ENCODE measurements at regions not wholly inside any gene's neighbourhood (a gene's known extent, or its start where the extent isn't known, plus 50 kb on each side); places are given as distances from the start of the nearest gene placed in this dataset.

DNA sequence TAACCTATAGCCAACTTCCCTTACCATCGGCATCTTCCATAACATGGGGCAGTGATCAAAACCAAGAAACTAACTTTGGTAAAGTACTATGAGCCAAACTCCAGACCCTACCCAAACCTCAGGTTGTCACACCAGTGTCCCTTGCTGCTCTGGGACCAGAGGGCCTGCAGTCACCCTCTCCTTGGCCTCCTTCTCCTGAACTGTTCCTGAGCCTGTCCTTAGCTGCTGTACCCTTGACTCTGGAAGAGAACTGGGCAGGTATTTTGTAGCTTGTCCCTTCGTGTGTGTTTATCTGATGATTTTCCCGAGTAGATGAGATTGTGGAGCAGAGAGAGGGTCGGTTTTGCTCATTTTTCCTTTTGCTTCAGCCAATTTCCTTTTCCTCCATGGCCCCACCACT lies 240.4 kb downstream of the SYK start:
- Histone ChIP-seq H3K36me3 (replicated peaks in 1 of 2; ENCODE audit: control insufficient read depth in 1 of 2, insufficient read depth in 2 of 2, low read length in 1 of 2) (no peaks in the 10 kb centered on the region), H3K9ac (no peak overlapping the region), H3F3A (replicated peaks; ENCODE audit: insufficient read depth) (no peaks in the 10 kb centered on the region), H2AFZ (ENCODE audit: low read depth) (no peak overlapping the region), H4K20me1 (ENCODE audit: insufficient read depth) (no peaks in the 10 kb centered on the region), H3K9me2 (no peaks in the 10 kb centered on the region), H3K4me2 (no peak overlapping the region), H3K4me3 (ENCODE audit: low read depth in 2 of 2, low read length in 1 of 2) (no peak overlapping the region), H3K79me2 (ENCODE audit: insufficient read depth) (no peaks in the 10 kb centered on the region), H3K9me3 (no peaks in the 10 kb centered on the region), H3K27ac (ENCODE audit: low read depth in 2 of 2, low read length in 1 of 2) (no peak overlapping the region), H3K27me3 (ENCODE audit: insufficient read depth) (no peaks in the 10 kb centered on the region), H3K4me1 (ENCODE audit: control insufficient read depth in 1 of 2, insufficient read depth in 2 of 2, low read depth in 1 of 2, low read length in 1 of 2) (peaks cover 12 to 13% of the 10 kb centered on the region in 2 experiments; a peak in 3 of 4 replicates)
- POLR2A ChIA-PET = no interaction called here
- CTCF ChIA-PET = no interaction called here
- TF ChIP-seq MXI1 (IDR thresholded peaks at IDR 0.05; ENCODE audit: low read depth, low read length) = no peak
- no peak for TF ChIP-seq RXRA (IDR thresholded peaks at IDR 0.05; ENCODE audit: borderline replicate concordance, low read depth)
- TF ChIP-seq NFIC (IDR thresholded peaks at IDR 0.05; ENCODE audit: borderline replicate concordance) = no peak
- WGBS (ENCODE audit: low lambda C conversion rate) = 72% methylated on average over 4 of the region's 4 CpGs
- no peak for DNase-seq

DNA sequence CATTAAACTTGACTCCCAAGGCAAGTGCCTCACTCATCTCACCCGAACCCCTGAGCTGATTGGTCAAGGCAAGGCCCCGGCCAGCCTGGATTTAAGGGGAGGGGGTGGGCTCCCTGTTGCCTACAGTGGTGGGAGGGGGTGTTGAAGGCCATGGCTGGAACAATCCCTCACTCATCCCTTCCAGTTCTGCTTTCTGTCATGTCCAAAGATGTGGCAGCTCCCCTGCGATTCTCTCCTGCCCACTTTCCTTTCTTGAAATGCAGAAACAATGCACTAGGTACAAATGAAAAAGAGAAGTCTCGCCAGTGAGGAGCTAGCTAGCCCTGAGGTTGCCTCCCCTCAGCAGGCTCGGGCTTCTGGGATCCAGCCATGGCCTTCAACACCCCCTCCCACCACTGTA lies 240.9 kb downstream of the SYK start:
- WGBS (ENCODE audit: low lambda C conversion rate) = 77% methylated on average over 5 of the region's 5 CpGs
- ChIA-PET POLR2A (no interaction called here), CTCF (no interaction called here)
- no peak for TF ChIP-seq JUND (IDR thresholded peaks at IDR 0.05)
- TF ChIP-seq, protein P1, sequence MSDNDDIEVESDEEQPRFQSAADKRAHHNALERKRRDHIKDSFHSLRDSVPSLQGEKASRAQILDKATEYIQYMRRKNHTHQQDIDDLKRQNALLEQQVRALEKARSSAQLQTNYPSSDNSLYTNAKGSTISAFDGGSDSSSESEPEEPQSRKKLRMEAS (IDR thresholded peaks at IDR 0.05; ENCODE audit: low read depth) = no peak
- Histone ChIP-seq H3K27me3 (ENCODE audit: insufficient read depth) (no peaks in the 10 kb centered on the region), H3K4me2 (no peak overlapping the region), H3K9me2 (no peaks in the 10 kb centered on the region), H3K9ac (no peak overlapping the region), H3K4me1 (ENCODE audit: control insufficient read depth in 1 of 2, insufficient read depth in 2 of 2, low read depth in 1 of 2, low read length in 1 of 2) (peaks cover 6 to 11% of the 10 kb centered on the region in 2 experiments; a peak in 3 of 4 replicates), H3K36me3 (replicated peaks in 1 of 2; ENCODE audit: control insufficient read depth in 1 of 2, insufficient read depth in 2 of 2, low read length in 1 of 2) (no peaks in the 10 kb centered on the region), H2AFZ (ENCODE audit: low read depth) (no peak overlapping the region), H3K27ac (ENCODE audit: low read depth in 2 of 2, low read length in 1 of 2) (no peak overlapping the region), H4K20me1 (ENCODE audit: insufficient read depth) (no peaks in the 10 kb centered on the region), H3K79me2 (ENCODE audit: insufficient read depth) (no peaks in the 10 kb centered on the region), H3K4me3 (ENCODE audit: low read depth in 2 of 2, low read length in 1 of 2) (no peak overlapping the region), H3F3A (replicated peaks; ENCODE audit: insufficient read depth) (no peaks in the 10 kb centered on the region), H3K9me3 (no peaks in the 10 kb centered on the region)
- DNase-seq = no peak

DNA sequence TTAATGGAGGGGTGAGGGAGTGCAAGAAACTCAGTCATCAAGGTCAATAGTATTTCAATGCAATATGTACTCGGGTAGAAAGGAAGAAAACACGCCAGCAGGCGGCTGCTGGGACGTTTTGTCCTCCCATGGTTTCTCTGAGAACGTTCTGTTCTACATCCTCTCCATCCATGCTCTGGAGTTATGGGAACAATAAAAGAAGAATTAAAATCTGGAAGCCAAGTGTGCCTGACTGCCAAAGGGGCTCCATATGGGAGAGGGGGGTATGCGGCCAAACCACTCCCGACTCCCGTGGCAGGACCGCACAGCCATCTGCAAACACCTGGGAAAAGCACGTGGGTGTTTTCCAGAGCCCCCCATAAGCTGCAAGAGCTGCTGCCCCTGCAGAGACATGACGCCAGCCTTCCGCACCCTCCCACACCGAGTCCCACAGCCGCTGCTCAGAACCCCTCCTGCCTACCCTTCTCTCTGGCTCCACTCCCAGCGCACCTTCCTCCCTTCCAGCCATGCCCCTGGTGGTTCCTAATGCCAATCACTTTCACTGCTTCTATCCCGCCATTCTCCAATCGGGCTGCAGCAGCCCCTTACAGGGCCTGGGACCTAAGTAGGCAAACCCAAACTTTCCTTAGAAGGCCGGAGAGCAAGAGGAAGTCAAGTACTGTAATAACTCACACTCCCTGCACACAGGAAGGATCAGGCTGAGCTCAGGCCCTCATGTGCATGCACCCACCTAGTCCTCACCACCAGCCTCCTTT lies 241.6 kb downstream of the SYK start:
- WGBS (ENCODE audit: low lambda C conversion rate) = 94% methylated on average over 17 of the region's 18 CpGs
- no peak overlapping the region for H2AFZ ChIP-seq (ENCODE audit: low read depth)
- H3K4me2 ChIP-seq = no peak overlapping the region
- CTCF ChIA-PET = interaction anchor here (1.4 kb wide), 2 partner anchors 30 to 383 kb away, joined by 3 to 4 read pairs; no protein-coding TSS in a partner anchor
- no peaks in the 10 kb centered on the region for H3K27me3 ChIP-seq (ENCODE audit: insufficient read depth)
- H3F3A ChIP-seq (replicated peaks; ENCODE audit: insufficient read depth) = no peaks in the 10 kb centered on the region
- peaks cover 0 to 6% of the 10 kb centered on the region in 2 experiments; a peak in 2 of 4 replicates for H3K4me1 ChIP-seq (ENCODE audit: control insufficient read depth in 1 of 2, insufficient read depth in 2 of 2, low read depth in 1 of 2, low read length in 1 of 2)
- TF ChIP-seq, protein P1 (IDR thresholded peaks at IDR 0.05; ENCODE audit: low read depth) = no peak
- TF ChIP-seq RFX5 (IDR thresholded peaks at IDR 0.05; ENCODE audit: low read length) = no peak
- no peak for TF ChIP-seq JUND (IDR thresholded peaks at IDR 0.05)
- no peak for TF ChIP-seq CHD2 (IDR thresholded peaks at IDR 0.05; ENCODE audit: low read length, partially characterized antibody)
- TF ChIP-seq YY1 (IDR thresholded peaks at IDR 0.05; ENCODE audit: low read depth) = no peak
- TF ChIP-seq, protein P2, sequence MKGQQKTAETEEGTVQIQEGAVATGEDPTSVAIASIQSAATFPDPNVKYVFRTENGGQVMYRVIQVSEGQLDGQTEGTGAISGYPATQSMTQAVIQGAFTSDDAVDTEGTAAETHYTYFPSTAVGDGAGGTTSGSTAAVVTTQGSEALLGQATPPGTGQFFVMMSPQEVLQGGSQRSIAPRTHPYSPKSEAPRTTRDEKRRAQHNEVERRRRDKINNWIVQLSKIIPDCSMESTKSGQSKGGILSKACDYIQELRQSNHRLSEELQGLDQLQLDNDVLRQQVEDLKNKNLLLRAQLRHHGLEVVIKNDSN (IDR thresholded peaks at IDR 0.05; ENCODE audit: borderline replicate concordance, low read depth) = no peak
- no peak for TF ChIP-seq RAD21 (IDR thresholded peaks at IDR 0.05; ENCODE audit: low read length)
- POLR2A ChIA-PET = no interaction called here
- no peaks in the 10 kb centered on the region for H3K9me2 ChIP-seq
- no peaks in the 10 kb centered on the region for H3K9me3 ChIP-seq
- no peak overlapping the region for H3K27ac ChIP-seq (ENCODE audit: low read depth in 2 of 2, low read length in 1 of 2)
- no peaks in the 10 kb centered on the region for H3K79me2 ChIP-seq (ENCODE audit: insufficient read depth)
- H4K20me1 ChIP-seq (ENCODE audit: insufficient read depth) = no peaks in the 10 kb centered on the region
- no peaks in the 10 kb centered on the region for H3K36me3 ChIP-seq (replicated peaks in 1 of 2; ENCODE audit: control insufficient read depth in 1 of 2, insufficient read depth in 2 of 2, low read length in 1 of 2)
- H3K4me3 ChIP-seq (ENCODE audit: low read depth in 2 of 2, low read length in 1 of 2) = no peak overlapping the region
- DNase-seq = no peak
- H3K9ac ChIP-seq = no peak overlapping the region
